ENCODE measurements at regions not wholly inside any gene's neighbourhood (a gene's known extent, or its start where the extent isn't known, plus 50 kb on each side); places are given as distances from the start of the nearest gene placed in this dataset.

- H3K79me2 ChIP-seq (ENCODE audit: control insufficient read depth, insufficient read depth, low read length), result no peaks in the 10 kb centered on the region
- H3K4me2 ChIP-seq (ENCODE audit: extremely low read depth, insufficient read depth, low read length), result no peak overlapping the region
- no peaks in the 10 kb centered on the region for H4K20me1 ChIP-seq (ENCODE audit: control insufficient read depth, extremely low read depth, insufficient read depth, low read length)
- no peaks in the 10 kb centered on the region for H3K27me3 ChIP-seq (ENCODE audit: control insufficient read depth, insufficient read depth, low read length)
- H2AFZ ChIP-seq (ENCODE audit: low read length), result no peak overlapping the region
- H3K4me3 ChIP-seq (replicated peaks in 1 of 4; ENCODE audit: control extremely low read depth in 1 of 4, insufficient read depth in 1 of 4, low read depth in 3 of 4, low read length in 4 of 4), result no peak overlapping the region
- H3K9ac ChIP-seq (ENCODE audit: insufficient read depth, low read length), result no peak overlapping the region
- no peaks in the 10 kb centered on the region for H3K4me1 ChIP-seq (ENCODE audit: control insufficient read depth, extremely low read depth, insufficient read depth, low read length)
- TF ChIP-seq, protein P1, sequence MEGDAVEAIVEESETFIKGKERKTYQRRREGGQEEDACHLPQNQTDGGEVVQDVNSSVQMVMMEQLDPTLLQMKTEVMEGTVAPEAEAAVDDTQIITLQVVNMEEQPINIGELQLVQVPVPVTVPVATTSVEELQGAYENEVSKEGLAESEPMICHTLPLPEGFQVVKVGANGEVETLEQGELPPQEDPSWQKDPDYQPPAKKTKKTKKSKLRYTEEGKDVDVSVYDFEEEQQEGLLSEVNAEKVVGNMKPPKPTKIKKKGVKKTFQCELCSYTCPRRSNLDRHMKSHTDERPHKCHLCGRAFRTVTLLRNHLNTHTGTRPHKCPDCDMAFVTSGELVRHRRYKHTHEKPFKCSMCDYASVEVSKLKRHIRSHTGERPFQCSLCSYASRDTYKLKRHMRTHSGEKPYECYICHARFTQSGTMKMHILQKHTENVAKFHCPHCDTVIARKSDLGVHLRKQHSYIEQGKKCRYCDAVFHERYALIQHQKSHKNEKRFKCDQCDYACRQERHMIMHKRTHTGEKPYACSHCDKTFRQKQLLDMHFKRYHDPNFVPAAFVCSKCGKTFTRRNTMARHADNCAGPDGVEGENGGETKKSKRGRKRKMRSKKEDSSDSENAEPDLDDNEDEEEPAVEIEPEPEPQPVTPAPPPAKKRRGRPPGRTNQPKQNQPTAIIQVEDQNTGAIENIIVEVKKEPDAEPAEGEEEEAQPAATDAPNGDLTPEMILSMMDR (conservative IDR thresholded peaks at IDR 0.05 in 1 of 2, IDR thresholded peaks at IDR 0.05 in 1 of 2; ENCODE audit: low read depth in 1 of 2, low read length in 2 of 2), result no peak
- no peak for TF ChIP-seq EZH2 (IDR thresholded peaks at IDR 0.05; ENCODE audit: low read length, missing control alignments)
- no peaks in the 10 kb centered on the region for H3K9me3 ChIP-seq (ENCODE audit: control insufficient read depth, insufficient read depth, low read depth, low read length)
- no peak overlapping the region for H3K27ac ChIP-seq (ENCODE audit: insufficient read depth, low read length)
- no peaks in the 10 kb centered on the region for H3K36me3 ChIP-seq (ENCODE audit: control insufficient read depth, insufficient read depth, low read length)
- DNase-seq (ENCODE audit: low read depth in 2 of 2), result no peak
Measured at GRCh38 chr4:162849937-162850336, 316.8 kb downstream of the NAF1 start.

DNA sequence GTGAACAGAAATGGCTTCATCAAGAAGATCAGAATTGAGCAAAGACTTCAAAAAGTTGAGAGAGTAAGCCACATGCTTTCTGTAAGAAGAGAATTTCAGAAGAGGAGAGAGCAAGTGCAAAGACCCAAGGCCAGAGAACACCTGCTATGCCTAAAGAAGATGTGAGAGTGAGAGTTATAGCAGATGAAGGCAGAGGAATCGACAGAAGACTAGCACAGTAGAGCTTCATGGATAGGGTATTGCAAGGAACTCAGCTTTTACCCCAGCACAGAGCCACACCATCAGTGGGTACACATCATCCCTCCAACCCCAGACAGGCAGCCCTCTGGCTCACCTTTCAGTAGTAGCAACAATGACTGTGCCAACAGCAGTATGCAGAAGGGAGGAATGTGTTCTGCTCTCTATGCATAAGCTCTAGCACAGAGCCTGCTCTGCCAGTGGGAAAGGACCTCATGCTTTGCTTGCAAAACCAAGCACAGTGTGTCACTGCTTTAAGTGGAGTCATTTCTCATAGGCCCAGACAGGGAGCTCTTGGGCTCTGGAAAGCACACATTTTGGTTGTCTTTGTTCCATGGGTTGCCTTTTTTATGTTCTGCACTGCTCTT is 318.6 kb downstream of the NAF1 start:
- Histone ChIP-seq H3K4me2 (ENCODE audit: extremely low read depth, insufficient read depth, low read length) (no peak overlapping the region), H3K9ac (ENCODE audit: insufficient read depth, low read length) (no peak overlapping the region), H3K27ac (ENCODE audit: insufficient read depth, low read length) (no peak overlapping the region), H3K79me2 (ENCODE audit: control insufficient read depth, insufficient read depth, low read length) (no peaks in the 10 kb centered on the region), H3K4me1 (ENCODE audit: control insufficient read depth, extremely low read depth, insufficient read depth, low read length) (no peaks in the 10 kb centered on the region), H3K27me3 (ENCODE audit: control insufficient read depth, insufficient read depth, low read length) (no peaks in the 10 kb centered on the region), H2AFZ (ENCODE audit: low read length) (no peak overlapping the region), H3K9me3 (ENCODE audit: control insufficient read depth, insufficient read depth, low read depth, low read length) (no peaks in the 10 kb centered on the region), H4K20me1 (ENCODE audit: control insufficient read depth, extremely low read depth, insufficient read depth, low read length) (no peaks in the 10 kb centered on the region), H3K36me3 (ENCODE audit: control insufficient read depth, insufficient read depth, low read length) (no peaks in the 10 kb centered on the region), H3K4me3 (replicated peaks in 1 of 4; ENCODE audit: control extremely low read depth in 1 of 4, insufficient read depth in 1 of 4, low read depth in 3 of 4, low read length in 4 of 4) (no peak overlapping the region)
- TF ChIP-seq EZH2 (IDR thresholded peaks at IDR 0.05; ENCODE audit: low read length, missing control alignments), result no peak
- TF ChIP-seq, protein P1 (conservative IDR thresholded peaks at IDR 0.05 in 1 of 2, IDR thresholded peaks at IDR 0.05 in 1 of 2; ENCODE audit: low read depth in 1 of 2, low read length in 2 of 2), result no peak
- DNase-seq (ENCODE audit: low read depth in 2 of 2), result no peak

DNA sequence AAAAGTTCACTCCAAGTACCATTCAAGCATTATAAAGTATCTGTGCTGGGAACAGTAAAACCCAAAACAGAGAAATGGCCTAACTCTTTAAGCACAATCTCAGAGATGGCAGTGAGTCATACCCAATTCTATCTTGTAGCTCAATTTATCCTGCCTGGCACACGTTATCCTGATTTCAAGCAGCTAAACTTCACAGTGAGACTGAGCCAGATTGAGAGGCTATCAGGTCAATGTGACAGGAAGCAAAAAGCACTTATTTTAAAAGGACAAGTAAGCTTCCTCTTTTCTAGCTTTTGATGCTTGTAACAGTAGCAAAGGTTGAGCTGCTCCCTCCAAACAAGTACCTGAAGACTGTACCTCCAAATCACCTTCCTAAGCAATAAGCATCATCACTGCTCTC is 324.9 kb downstream of the NAF1 start:
- no peak for DNase-seq (ENCODE audit: low read depth in 2 of 2)
- no peaks in the 10 kb centered on the region for H3K9me3 ChIP-seq (ENCODE audit: control insufficient read depth, insufficient read depth, low read depth, low read length)
- no peaks in the 10 kb centered on the region for H4K20me1 ChIP-seq (ENCODE audit: control insufficient read depth, extremely low read depth, insufficient read depth, low read length)
- H2AFZ ChIP-seq (ENCODE audit: low read length), result no peak overlapping the region
- TF ChIP-seq, protein P1 (conservative IDR thresholded peaks at IDR 0.05 in 1 of 2, IDR thresholded peaks at IDR 0.05 in 1 of 2; ENCODE audit: low read depth in 1 of 2, low read length in 2 of 2), result no peak
- TF ChIP-seq EZH2 (IDR thresholded peaks at IDR 0.05; ENCODE audit: low read length, missing control alignments), result no peak
- H3K9ac ChIP-seq (ENCODE audit: insufficient read depth, low read length), result no peak overlapping the region
- no peaks in the 10 kb centered on the region for H3K27me3 ChIP-seq (ENCODE audit: control insufficient read depth, insufficient read depth, low read length)
- H3K4me2 ChIP-seq (ENCODE audit: extremely low read depth, insufficient read depth, low read length), result no peak overlapping the region
- no peaks in the 10 kb centered on the region for H3K4me1 ChIP-seq (ENCODE audit: control insufficient read depth, extremely low read depth, insufficient read depth, low read length)
- no peak overlapping the region for H3K4me3 ChIP-seq (replicated peaks in 1 of 4; ENCODE audit: control extremely low read depth in 1 of 4, insufficient read depth in 1 of 4, low read depth in 3 of 4, low read length in 4 of 4)
- no peak overlapping the region for H3K27ac ChIP-seq (ENCODE audit: insufficient read depth, low read length)
- H3K79me2 ChIP-seq (ENCODE audit: control insufficient read depth, insufficient read depth, low read length), result no peaks in the 10 kb centered on the region
- H3K36me3 ChIP-seq (ENCODE audit: control insufficient read depth, insufficient read depth, low read length), result no peaks in the 10 kb centered on the region
